ENCODE measurements at regions not wholly inside any gene's neighbourhood (a gene's known extent, or its start where the extent isn't known, plus 50 kb on each side); places are given as distances from the start of the nearest gene placed in this dataset.
"Not testable (repeated sequence)": the region's sequence is repeated elsewhere in the genome, so short reads cannot be mapped to it uniquely, and the experiment has no call there.

DNA sequence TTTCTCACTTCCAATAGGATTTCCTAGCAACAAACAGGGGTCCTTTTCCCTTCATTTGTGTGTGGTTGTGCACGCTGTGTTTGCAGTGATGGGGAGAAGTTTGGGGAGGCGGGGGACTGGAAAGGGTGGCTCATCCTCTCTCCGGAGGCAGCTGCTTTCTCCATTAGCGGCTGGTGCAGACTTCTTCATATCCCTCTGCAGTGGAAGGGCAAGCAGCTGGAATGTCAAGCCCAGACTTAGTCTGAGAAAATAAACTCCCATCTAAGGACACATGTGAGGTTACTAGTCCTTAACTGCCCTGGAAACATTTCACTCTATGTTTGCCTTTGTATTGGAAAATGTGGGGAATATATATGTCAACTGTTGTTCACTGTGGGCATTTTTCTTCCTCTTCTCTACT is 467.0 kb upstream of the RASGRP1 start:
- Histone ChIP-seq H3K4me3 (no peak overlapping the region), H3K27me3 (replicated peaks in 1 of 7) (no peaks in the 10 kb centered on the region), H3K36me3 (no peaks in the 10 kb centered on the region), H3K27ac (no peak overlapping the region), H3K9me3 (no peaks in the 10 kb centered on the region), H3K4me1 (no peaks in the 10 kb centered on the region)
- TF ChIP-seq, protein P1, sequence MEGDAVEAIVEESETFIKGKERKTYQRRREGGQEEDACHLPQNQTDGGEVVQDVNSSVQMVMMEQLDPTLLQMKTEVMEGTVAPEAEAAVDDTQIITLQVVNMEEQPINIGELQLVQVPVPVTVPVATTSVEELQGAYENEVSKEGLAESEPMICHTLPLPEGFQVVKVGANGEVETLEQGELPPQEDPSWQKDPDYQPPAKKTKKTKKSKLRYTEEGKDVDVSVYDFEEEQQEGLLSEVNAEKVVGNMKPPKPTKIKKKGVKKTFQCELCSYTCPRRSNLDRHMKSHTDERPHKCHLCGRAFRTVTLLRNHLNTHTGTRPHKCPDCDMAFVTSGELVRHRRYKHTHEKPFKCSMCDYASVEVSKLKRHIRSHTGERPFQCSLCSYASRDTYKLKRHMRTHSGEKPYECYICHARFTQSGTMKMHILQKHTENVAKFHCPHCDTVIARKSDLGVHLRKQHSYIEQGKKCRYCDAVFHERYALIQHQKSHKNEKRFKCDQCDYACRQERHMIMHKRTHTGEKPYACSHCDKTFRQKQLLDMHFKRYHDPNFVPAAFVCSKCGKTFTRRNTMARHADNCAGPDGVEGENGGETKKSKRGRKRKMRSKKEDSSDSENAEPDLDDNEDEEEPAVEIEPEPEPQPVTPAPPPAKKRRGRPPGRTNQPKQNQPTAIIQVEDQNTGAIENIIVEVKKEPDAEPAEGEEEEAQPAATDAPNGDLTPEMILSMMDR (IDR thresholded peaks at IDR 0.05 in 8 of 11, conservative IDR thresholded peaks at IDR 0.05 in 3 of 11) = no peak
- 73 to 90% (median 82%) methylated on average over 4 of the region's 4 CpGs for WGBS, 5 donors
- intact Hi-C loops (cut with DNase I; ENCODE audit: low total_unique reads) = no loop called here
- no peak for DNase-seq

DNA sequence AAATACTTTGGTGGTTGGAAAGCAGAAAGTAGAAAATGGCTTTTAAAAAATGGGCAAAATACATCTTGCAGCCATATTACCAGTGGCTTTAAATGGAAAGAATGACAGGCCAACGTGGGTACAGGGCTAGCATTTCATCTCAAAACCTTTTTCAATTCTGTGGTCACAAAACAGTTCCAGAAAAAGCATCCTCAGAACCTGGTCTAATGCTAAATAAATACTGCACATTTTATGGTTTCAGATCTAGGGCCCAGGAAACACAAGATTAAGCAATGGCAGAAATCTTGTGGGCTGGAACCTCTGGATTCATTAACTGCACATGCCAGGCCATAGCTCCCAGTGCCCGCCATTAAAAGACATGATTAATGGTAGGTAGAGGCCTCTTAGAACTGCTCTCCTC is 470.2 kb upstream of the RASGRP1 start:
- H3K4me3 ChIP-seq = no peak overlapping the region
- TF ChIP-seq, protein P1 (IDR thresholded peaks at IDR 0.05 in 8 of 11, conservative IDR thresholded peaks at IDR 0.05 in 3 of 11) = no peak
- TF ChIP-seq POLR2AphosphoS5 (IDR thresholded peaks at IDR 0.05) (no peak), POLR2A (IDR thresholded peaks at IDR 0.05) (no peak)
- H3K27ac ChIP-seq = no peak overlapping the region
- no peaks in the 10 kb centered on the region for H3K9me3 ChIP-seq
- no peaks in the 10 kb centered on the region for H3K4me1 ChIP-seq
- H3K36me3 ChIP-seq = no peaks in the 10 kb centered on the region
- WGBS, 5 donors = 71 to 81% (median 75%) methylated on average over 2 of the region's 2 CpGs
- no peak for DNase-seq
- H3K27me3 ChIP-seq (replicated peaks in 1 of 7) = no peaks in the 10 kb centered on the region
- intact Hi-C loops (cut with DNase I; ENCODE audit: low total_unique reads) = no loop called here

DNA sequence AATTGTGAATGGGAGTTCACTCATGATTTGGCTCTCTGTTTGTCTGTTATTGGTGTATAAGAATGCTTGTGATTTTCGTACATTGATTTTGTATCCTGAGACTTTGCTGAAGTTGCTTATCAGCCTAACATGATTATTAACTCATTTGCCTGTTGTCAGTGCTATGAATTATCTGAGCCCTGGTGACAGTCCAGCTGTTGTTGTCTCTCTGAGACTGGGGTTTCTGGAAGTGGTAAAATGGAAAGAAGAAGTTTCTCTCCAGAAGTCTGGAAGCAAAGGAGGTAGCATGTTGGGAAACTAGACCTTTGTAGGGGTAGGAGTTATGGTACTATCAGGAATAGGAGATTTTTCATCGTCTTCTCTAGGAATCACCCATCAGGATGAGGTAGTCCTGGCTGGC is 473.0 kb upstream of the RASGRP1 start:
- 84 to 97% (median 92%) methylated on average over 2 of the region's 2 CpGs for WGBS, 5 donors
- H3K36me3 ChIP-seq; H3K27me3 ChIP-seq (replicated peaks in 1 of 7); DNase-seq; H3K4me3 ChIP-seq; H3K27ac ChIP-seq; H3K4me1 ChIP-seq; H3K9me3 ChIP-seq; intact Hi-C loops (cut with DNase I; ENCODE audit: low total_unique reads): not testable (repeated sequence)

DNA sequence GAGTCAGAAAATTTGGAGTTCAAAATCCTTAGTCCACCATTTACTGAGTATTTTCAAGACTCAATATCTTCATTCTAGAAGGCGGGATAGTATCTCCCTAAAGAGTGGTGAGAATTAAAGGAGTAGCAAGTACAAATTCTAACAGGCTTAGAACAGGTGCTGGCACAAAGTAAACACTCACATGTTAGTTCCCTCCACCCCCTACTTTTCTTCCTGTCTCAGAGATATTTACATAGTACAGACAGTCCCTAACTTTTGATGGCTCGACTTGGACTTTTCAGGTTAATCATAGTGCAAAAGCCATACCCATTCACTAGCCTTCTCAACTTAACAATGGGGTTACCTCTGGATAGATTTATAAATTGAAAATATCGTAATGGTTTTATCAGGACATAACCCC is 476.2 kb upstream of the RASGRP1 start:
- H3K4me1 ChIP-seq = no peaks in the 10 kb centered on the region
- intact Hi-C loops (cut with DNase I; ENCODE audit: low total_unique reads) = no loop called here

More for the DNA sequence above, 476.2 kb upstream of the RASGRP1 start:
- Histone ChIP-seq H3K4me3 (no peak overlapping the region), H3K9me3 (no peaks in the 10 kb centered on the region), H3K36me3 (no peaks in the 10 kb centered on the region), H3K27me3 (replicated peaks in 1 of 7) (peaks cover 0 to 7% (median 0%) of the 10 kb centered on the region in 7 donors), H3K27ac (no peak overlapping the region)
- DNase-seq = no peak
- TF ChIP-seq POLR2AphosphoS5 (IDR thresholded peaks at IDR 0.05) (no peak), POLR2A (IDR thresholded peaks at IDR 0.05) (no peak)
- TF ChIP-seq, protein P1 (IDR thresholded peaks at IDR 0.05 in 8 of 11, conservative IDR thresholded peaks at IDR 0.05 in 3 of 11) = no peak
- WGBS, 5 donors = 86 to 94% (median 89%) methylated on average over 3 of the region's 3 CpGs

Measured in spleen (tissue), 11 donors.